ENCODE measurements at regions not wholly inside any gene's neighbourhood (a gene's known extent, or its start where the extent isn't known, plus 50 kb on each side); places are given as distances from the start of the nearest gene placed in this dataset.

DNA sequence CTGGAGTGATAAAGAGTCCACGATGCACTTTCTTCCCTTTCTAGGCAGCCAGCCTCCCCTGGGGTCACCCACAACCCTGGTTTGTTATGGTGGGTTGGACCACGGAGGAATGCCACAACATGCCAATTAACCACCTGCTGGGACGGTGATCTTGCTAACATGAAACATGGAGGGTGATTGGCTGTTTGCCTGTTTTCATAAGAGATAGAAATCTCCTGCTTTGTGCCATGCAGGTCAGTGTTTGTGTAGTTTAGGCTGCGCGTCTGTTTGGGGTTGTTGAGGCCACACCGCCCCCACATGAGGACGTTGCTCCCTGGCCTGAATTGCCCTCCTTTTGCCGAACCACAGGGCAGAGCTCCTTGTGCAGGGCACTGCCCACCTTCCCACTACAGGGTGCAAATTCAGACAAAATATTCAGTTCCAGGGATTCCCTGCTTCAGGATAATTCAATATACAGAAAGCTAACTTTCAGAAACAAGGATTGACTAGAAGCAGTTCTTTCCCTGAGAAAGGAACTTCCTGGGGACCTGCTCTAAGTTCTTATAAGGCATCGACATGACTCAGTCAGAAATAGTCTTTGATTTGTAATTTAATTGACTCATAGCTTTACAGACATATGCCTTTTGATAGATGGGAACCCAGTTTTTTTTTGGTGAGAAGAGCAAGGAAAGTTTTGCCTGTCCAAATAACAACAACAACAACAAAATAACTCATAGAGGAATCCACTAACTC is 427.6 kb downstream of the GADD45G start:
- H3K4me3 ChIP-seq (ENCODE audit: low read depth, low read length): no peak overlapping the region
- 0 out of 2 replicates have a peak, but pooled peaks have one; percentile 18 for TF ChIP-seq CTCF (IDR thresholded peaks at IDR 0.05; ENCODE audit: control insufficient read depth, extremely low read depth, insufficient read depth)
- peak; percentile 33 for DNase-seq (ENCODE audit: low read depth)

- no peak overlapping the region for H3K4me3 ChIP-seq (ENCODE audit: low read depth, low read length)
- no peak for TF ChIP-seq CTCF (IDR thresholded peaks at IDR 0.05; ENCODE audit: control insufficient read depth, extremely low read depth, insufficient read depth)
- no peak for DNase-seq (ENCODE audit: low read depth)
Measured at GRCh38 chr9:90033028-90033650, 428.3 kb downstream of the GADD45G start.

- TF ChIP-seq CTCF (IDR thresholded peaks at IDR 0.05; ENCODE audit: control insufficient read depth, extremely low read depth, insufficient read depth): no peak
- no peak overlapping the region for H3K4me3 ChIP-seq (ENCODE audit: low read depth, low read length)
- no peak for DNase-seq (ENCODE audit: low read depth)
Measured at GRCh38 chr9:90034071-90034470, 429.3 kb downstream of the GADD45G start.

DNA sequence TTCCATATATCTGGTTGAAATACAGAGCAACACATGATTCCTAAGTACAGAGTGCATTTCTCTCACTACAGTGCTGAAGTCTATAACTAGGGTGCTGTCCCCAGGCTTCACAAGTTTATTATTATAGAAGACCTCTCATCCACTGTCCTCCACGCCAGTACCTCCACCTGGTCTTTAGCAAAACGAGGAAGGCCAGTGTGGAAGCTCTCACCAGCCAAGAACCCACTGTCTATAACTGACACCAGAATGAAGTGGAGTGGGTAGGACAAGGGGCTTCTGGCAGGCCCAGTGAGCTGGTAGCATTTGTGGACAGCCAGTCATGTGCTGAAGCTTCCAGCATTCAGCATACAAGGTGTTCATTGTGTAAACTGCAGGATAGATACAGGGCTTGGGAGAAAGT is 430.7 kb downstream of the GADD45G start:
- TF ChIP-seq CTCF (IDR thresholded peaks at IDR 0.05; ENCODE audit: control insufficient read depth, extremely low read depth, insufficient read depth): no peak
- no peak overlapping the region for H3K4me3 ChIP-seq (ENCODE audit: low read depth, low read length)
- no peak for DNase-seq (ENCODE audit: low read depth)

- DNase-seq (ENCODE audit: low read depth): no peak
- H3K4me3 ChIP-seq (ENCODE audit: low read depth, low read length): no peak overlapping the region
- TF ChIP-seq CTCF (IDR thresholded peaks at IDR 0.05; ENCODE audit: control insufficient read depth, extremely low read depth, insufficient read depth): no peak
Measured at GRCh38 chr9:90037146-90037797, 432.5 kb downstream of the GADD45G start.

GRCh38 chr9:90038763-90039162 is 434.0 kb downstream of the GADD45G start:
- DNase-seq (ENCODE audit: low read depth): no peak

More at GRCh38 chr9:90038763-90039162, 434.0 kb downstream of the GADD45G start:
- H3K4me3 ChIP-seq (ENCODE audit: low read depth, low read length): no peak overlapping the region
- no peak for TF ChIP-seq CTCF (IDR thresholded peaks at IDR 0.05; ENCODE audit: control insufficient read depth, extremely low read depth, insufficient read depth)
